GM12892 (cell line): ENCODE measurements at regions not wholly inside any gene's neighbourhood (a gene's known extent, or its start where the extent isn't known, plus 50 kb on each side); places are given as distances from the start of the nearest gene placed in this dataset.

Source experiments
- POLR2A ChIP-seq: IDR thresholded peaks from 2 replicates; pipeline ENCODE4 v1.6.1; 2011; ENCODE audit warnings: low read depth, low read length, control low read depth
- POLR2AphosphoS5 ChIP-seq: IDR thresholded peaks from 2 replicates; pipeline ENCODE4 v1.6.1; 2011; ENCODE audit warnings: low read depth, low read length, control low read depth
- TAF1 ChIP-seq: IDR thresholded peaks from 2 replicates; pipeline ENCODE4 v1.6.1; 2011; ENCODE audit warnings: low read depth, mild to moderate bottlenecking, control low read depth, low read length, borderline replicate concordance

DNA sequence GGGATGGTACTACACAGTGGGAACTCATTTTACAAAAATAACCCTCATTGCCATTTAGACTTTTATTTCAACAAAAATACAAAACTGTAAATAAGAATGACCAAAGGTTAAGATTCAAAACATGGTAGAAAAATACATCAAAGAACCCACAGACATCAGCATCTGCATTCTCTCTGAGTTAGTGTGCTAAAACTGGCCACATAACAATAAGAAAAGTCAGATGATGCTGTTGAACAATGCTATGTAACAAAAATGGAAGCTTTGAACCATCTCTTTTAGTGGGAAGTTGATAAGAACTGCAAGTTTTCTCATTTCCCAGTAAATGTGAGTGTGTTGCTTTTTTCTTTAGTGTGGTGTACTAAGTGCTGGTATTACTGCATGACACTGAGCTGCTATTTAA, 888.4 kb upstream of the EPHA5 start:
- TF ChIP-seq POLR2A (no peak), POLR2AphosphoS5 (no peak), TAF1 (no peak)
